ENCODE measurements at regions not wholly inside any gene's neighbourhood (a gene's known extent, or its start where the extent isn't known, plus 50 kb on each side); places are given as distances from the start of the nearest gene placed in this dataset.

DNA sequence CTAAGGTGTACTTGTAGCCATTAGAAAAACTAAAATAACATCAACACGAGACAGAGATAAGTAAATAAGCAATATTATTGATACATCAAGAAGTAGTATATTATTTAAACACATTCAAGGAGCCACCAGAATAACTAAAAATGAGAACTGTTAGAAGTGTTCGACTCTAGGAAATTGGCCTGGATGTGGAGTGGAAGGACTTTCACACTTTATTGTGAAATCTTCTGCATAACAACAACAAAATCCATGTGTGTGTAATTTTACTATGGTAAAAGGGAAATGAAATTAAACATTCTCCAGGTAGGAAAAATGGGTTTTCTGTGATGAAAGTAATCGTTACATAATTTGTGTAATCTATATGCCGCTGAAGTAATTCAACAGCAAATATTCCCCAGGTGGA is 96.3 kb upstream of the RNF152 start:
- Histone ChIP-seq H2AFZ (ENCODE audit: low read depth, low read length) (no peak overlapping the region), H3K4me2 (ENCODE audit: low read length) (no peak overlapping the region), H3K4me1 (ENCODE audit: insufficient read depth, low read length) (peaks cover 29% of the 10 kb centered on the region), H3K9me3 (ENCODE audit: insufficient read depth, low read depth, low read length) (no peaks in the 10 kb centered on the region), H3K27me3 (ENCODE audit: insufficient read depth, low read length) (no peaks in the 10 kb centered on the region), H4K20me1 (ENCODE audit: insufficient read depth, low read length) (no peaks in the 10 kb centered on the region), H3K4me3 (ENCODE audit: insufficient read depth, low read depth, low read length) (no peak overlapping the region), H3K79me2 (ENCODE audit: insufficient read depth, low read length) (no peaks in the 10 kb centered on the region), H3K9ac (ENCODE audit: low read length) (no peak overlapping the region), H3K36me3 (ENCODE audit: insufficient read depth, low read length) (no peaks in the 10 kb centered on the region), H3K27ac (ENCODE audit: low read depth, low read length) (no peak overlapping the region)
- Mint-ChIP-seq H3K27me3 (ENCODE audit: low read depth, unreplicated experiment) (no peaks in the 10 kb centered on the region), H3K4me1 (ENCODE audit: low read depth, unreplicated experiment) (peaks cover 32% of the 10 kb centered on the region), H3K9me3 (ENCODE audit: unreplicated experiment) (peaks cover 1% of the 10 kb centered on the region), H3K36me3 (ENCODE audit: low read depth, unreplicated experiment) (no peaks in the 10 kb centered on the region), H3K27ac (ENCODE audit: unreplicated experiment) (no peak overlapping the region), H3K4me3 (ENCODE audit: unreplicated experiment) (no peak overlapping the region)
- DNase-seq (ENCODE audit: low read depth) (no peak), FAIRE-seq (peak; percentile 34)
- TF ChIP-seq, protein P1, sequence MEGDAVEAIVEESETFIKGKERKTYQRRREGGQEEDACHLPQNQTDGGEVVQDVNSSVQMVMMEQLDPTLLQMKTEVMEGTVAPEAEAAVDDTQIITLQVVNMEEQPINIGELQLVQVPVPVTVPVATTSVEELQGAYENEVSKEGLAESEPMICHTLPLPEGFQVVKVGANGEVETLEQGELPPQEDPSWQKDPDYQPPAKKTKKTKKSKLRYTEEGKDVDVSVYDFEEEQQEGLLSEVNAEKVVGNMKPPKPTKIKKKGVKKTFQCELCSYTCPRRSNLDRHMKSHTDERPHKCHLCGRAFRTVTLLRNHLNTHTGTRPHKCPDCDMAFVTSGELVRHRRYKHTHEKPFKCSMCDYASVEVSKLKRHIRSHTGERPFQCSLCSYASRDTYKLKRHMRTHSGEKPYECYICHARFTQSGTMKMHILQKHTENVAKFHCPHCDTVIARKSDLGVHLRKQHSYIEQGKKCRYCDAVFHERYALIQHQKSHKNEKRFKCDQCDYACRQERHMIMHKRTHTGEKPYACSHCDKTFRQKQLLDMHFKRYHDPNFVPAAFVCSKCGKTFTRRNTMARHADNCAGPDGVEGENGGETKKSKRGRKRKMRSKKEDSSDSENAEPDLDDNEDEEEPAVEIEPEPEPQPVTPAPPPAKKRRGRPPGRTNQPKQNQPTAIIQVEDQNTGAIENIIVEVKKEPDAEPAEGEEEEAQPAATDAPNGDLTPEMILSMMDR (IDR thresholded peaks at IDR 0.05; ENCODE audit: insufficient read depth, low read depth, low read length) = no peak
- no peak for TF ChIP-seq EZH2 (IDR thresholded peaks at IDR 0.05; ENCODE audit: insufficient read depth, low read length)

DNA sequence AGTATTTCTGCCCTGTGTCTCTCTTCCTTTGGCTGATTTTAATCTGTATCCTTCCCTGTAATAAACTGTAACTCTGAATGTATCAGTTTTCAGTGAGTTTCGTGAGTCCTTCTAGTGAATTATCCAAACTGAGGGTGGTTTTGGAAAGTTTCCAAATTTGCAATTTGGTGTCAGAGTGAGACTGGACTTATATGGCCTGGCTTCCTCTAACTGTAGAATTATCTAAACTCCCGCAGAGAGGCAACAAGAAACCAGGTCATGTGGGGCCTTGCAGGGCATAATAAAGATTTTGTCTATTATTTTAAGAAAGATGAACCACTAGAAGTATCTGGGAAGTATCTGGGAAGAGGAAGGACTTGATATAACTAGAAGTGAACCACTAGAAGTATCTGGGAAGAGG is 95.3 kb upstream of the RNF152 start:
- no peak for DNase-seq (ENCODE audit: low read depth)
- H3K36me3 Mint-ChIP-seq (ENCODE audit: low read depth, unreplicated experiment) = no peaks in the 10 kb centered on the region
- H3K4me3 Mint-ChIP-seq (ENCODE audit: unreplicated experiment) = no peak overlapping the region

DNA sequence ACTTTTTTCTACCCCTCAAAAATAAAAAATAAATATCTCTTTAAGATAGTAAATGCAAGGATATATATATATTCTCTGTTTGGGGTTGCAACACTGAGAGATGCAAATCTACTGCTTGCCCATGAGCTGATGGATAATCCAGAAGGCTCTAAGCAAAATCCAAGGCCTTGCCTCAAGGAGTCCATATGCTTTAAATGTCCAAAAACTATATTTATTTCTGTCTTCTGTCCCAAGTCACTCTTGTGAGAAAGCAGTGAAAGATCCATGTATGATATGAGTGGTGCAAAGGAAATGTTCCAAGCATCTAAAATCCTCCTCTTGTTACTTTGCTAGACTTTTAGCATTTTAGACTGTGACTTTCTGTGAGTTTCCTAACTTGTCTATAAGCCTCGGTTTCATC is 92.9 kb upstream of the RNF152 start:
- FAIRE-seq (no peak), DNase-seq (ENCODE audit: low read depth) (no peak)
- Mint-ChIP-seq H3K27ac (ENCODE audit: unreplicated experiment) (no peak overlapping the region), H3K27me3 (ENCODE audit: low read depth, unreplicated experiment) (no peaks in the 10 kb centered on the region), H3K4me3 (ENCODE audit: unreplicated experiment) (no peak overlapping the region), H3K4me1 (ENCODE audit: low read depth, unreplicated experiment) (peaks cover 6% of the 10 kb centered on the region), H3K36me3 (ENCODE audit: low read depth, unreplicated experiment) (no peaks in the 10 kb centered on the region), H3K9me3 (ENCODE audit: unreplicated experiment) (peaks cover 1% of the 10 kb centered on the region)
- TF ChIP-seq, protein P1 (IDR thresholded peaks at IDR 0.05; ENCODE audit: insufficient read depth, low read depth, low read length) = no peak
- TF ChIP-seq EZH2 (IDR thresholded peaks at IDR 0.05; ENCODE audit: insufficient read depth, low read length) = no peak
- Histone ChIP-seq H3K36me3 (ENCODE audit: insufficient read depth, low read length) (no peaks in the 10 kb centered on the region), H3K4me2 (ENCODE audit: low read length) (no peak overlapping the region), H3K9ac (ENCODE audit: low read length) (no peak overlapping the region), H3K4me3 (ENCODE audit: insufficient read depth, low read depth, low read length) (no peak overlapping the region), H4K20me1 (ENCODE audit: insufficient read depth, low read length) (no peaks in the 10 kb centered on the region), H3K27ac (ENCODE audit: low read depth, low read length) (no peak overlapping the region), H3K9me3 (ENCODE audit: insufficient read depth, low read depth, low read length) (no peaks in the 10 kb centered on the region), H3K79me2 (ENCODE audit: insufficient read depth, low read length) (no peaks in the 10 kb centered on the region), H3K27me3 (ENCODE audit: insufficient read depth, low read length) (no peaks in the 10 kb centered on the region), H3K4me1 (ENCODE audit: insufficient read depth, low read length) (no peaks in the 10 kb centered on the region), H2AFZ (ENCODE audit: low read depth, low read length) (no peak overlapping the region)

More for the DNA sequence above, 95.3 kb upstream of the RNF152 start:
- H3K27me3 Mint-ChIP-seq (ENCODE audit: low read depth, unreplicated experiment) = no peaks in the 10 kb centered on the region
- TF ChIP-seq, protein P1 (IDR thresholded peaks at IDR 0.05; ENCODE audit: insufficient read depth, low read depth, low read length) = no peak
- TF ChIP-seq EZH2 (IDR thresholded peaks at IDR 0.05; ENCODE audit: insufficient read depth, low read length) = no peak
- H3K4me2 ChIP-seq (ENCODE audit: low read length) = no peak overlapping the region
- H3K4me1 ChIP-seq (ENCODE audit: insufficient read depth, low read length) = peaks cover 22% of the 10 kb centered on the region
- no peak overlapping the region for H3K9ac ChIP-seq (ENCODE audit: low read length)
- FAIRE-seq = no peak
- H3K27ac ChIP-seq (ENCODE audit: low read depth, low read length) = no peak overlapping the region
- no peaks in the 10 kb centered on the region for H3K79me2 ChIP-seq (ENCODE audit: insufficient read depth, low read length)
- no peaks in the 10 kb centered on the region for H3K27me3 ChIP-seq (ENCODE audit: insufficient read depth, low read length)
- H3K4me1 Mint-ChIP-seq (ENCODE audit: low read depth, unreplicated experiment) = peaks cover 22% of the 10 kb centered on the region
- no peaks in the 10 kb centered on the region for H3K9me3 ChIP-seq (ENCODE audit: insufficient read depth, low read depth, low read length)
- peaks cover 1% of the 10 kb centered on the region for H3K9me3 Mint-ChIP-seq (ENCODE audit: unreplicated experiment)
- H2AFZ ChIP-seq (ENCODE audit: low read depth, low read length) = no peak overlapping the region
- no peak overlapping the region for H3K4me3 ChIP-seq (ENCODE audit: insufficient read depth, low read depth, low read length)
- H3K36me3 ChIP-seq (ENCODE audit: insufficient read depth, low read length) = no peaks in the 10 kb centered on the region
- H3K27ac Mint-ChIP-seq (ENCODE audit: unreplicated experiment) = no peak overlapping the region
- H4K20me1 ChIP-seq (ENCODE audit: insufficient read depth, low read length) = no peaks in the 10 kb centered on the region

Data from astrocyte (in vitro differentiated cells and primary cell).